LNCAP (cell line): ENCODE measurements at regions not wholly inside any gene's neighbourhood (a gene's known extent, or its start where the extent isn't known, plus 50 kb on each side); places are given as distances from the start of the nearest gene placed in this dataset.

ENCODE experiments used
- TF ChIP-seq, protein P1 (sequence below): fragments of 450-650 bp; IDR thresholded peaks from 2 replicates; pipeline ENCODE4 v1.5.1; 2017; ENCODE audit warnings: mild to moderate bottlenecking

DNA sequence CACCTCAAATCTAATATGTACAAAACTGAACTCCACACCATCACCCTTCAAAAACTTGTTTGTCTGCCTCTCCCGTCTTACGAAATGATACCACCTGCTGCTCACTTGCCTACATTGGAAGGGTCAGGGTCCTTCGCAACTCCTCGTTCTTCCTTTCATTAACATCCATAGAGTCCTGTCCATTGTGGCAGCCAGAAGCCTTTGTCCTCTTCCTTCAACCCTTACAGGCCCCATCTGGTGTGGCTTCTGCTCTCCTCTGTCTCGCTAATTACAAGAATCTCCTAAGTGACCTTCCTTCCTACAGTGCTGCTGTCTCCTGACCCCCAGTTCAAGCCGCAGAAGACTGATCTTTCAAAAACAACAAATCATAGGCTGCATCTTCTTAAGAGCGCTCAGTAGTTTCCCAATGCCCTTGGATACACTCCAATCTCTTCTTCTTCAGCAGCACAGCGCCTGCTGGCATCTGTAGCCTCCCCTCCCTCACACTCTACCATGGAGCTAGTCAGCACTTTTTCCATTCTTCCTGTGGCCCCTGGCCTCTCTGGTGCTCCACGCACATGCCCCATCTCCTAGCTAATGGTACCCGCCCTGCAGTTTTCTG lies 382.7 kb downstream of the LIG4 start:
- TF ChIP-seq, protein P1, sequence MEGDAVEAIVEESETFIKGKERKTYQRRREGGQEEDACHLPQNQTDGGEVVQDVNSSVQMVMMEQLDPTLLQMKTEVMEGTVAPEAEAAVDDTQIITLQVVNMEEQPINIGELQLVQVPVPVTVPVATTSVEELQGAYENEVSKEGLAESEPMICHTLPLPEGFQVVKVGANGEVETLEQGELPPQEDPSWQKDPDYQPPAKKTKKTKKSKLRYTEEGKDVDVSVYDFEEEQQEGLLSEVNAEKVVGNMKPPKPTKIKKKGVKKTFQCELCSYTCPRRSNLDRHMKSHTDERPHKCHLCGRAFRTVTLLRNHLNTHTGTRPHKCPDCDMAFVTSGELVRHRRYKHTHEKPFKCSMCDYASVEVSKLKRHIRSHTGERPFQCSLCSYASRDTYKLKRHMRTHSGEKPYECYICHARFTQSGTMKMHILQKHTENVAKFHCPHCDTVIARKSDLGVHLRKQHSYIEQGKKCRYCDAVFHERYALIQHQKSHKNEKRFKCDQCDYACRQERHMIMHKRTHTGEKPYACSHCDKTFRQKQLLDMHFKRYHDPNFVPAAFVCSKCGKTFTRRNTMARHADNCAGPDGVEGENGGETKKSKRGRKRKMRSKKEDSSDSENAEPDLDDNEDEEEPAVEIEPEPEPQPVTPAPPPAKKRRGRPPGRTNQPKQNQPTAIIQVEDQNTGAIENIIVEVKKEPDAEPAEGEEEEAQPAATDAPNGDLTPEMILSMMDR, result no peak

DNA sequence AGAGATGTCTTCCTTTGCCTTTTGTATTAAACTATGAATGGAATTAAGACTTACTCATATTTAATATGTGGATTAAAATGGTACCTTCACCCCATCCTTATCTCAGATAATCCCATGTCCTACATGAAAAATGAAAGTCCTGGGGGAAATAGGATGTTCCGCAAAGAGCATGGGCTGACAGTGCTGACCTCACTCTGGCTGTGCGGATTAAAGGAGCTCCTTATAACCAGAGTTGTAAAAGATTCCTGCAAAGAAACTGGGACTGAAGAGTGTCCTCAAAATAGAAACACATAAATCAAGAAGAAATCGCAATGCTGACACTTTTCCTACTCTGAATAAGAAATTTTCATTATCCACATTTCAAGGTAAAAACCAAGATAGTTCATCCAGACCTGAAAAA lies 384.5 kb downstream of the LIG4 start:
- TF ChIP-seq, protein P1, result no peak

DNA sequence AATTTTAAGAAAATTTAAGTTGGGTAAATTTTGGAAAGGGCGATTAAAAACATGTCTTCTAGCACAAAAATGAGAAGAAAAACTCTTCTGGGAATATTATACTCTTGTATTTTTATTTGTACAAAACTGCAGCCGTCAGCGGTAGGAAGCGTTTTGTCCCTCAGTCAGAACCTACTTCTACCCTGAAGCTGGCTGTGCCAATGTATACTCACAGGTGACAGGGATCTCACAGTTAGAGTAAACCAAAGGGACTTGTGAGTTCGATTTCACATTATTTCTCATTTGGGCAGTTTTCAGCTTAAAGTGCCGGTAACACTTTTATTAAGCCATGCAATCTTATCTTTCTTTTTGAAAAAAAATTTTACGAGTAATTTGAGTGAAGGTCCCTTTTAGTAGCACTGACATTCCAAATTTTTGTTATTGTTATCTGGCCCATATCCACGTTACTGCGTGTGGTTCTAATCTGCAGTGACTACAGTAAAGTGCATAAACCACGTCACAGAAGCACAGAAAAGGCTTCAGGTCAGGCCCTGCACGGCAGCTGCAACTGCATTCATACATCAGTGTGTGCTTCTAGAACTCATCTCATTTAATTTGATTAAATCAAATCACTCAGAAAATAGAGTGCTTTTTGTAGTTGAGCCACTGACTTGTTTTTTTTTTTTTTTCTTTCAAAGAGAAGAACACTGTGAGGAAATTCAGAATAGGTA lies 387.3 kb downstream of the LIG4 start:
- TF ChIP-seq, protein P1, result no peak

DNA sequence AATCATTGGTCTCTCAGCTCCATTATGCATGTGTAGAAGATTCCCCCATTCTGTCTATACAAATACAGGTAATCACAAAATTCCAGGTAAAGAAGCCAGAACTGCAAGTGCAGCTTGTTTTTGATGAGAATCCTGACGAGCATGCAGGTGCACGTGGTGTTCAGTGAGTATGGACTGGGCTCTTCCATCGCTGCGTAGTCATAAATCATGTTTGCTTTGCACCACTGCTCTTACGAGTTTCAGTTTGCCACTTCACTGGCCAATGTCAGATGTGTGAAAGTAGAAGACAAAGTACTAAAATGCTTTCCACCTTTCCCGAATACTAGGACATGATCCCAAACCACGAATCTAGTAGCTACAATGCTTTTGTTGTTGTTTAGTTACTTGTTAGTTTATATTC lies 390.7 kb downstream of the LIG4 start:
- TF ChIP-seq, protein P1, result no peak

DNA sequence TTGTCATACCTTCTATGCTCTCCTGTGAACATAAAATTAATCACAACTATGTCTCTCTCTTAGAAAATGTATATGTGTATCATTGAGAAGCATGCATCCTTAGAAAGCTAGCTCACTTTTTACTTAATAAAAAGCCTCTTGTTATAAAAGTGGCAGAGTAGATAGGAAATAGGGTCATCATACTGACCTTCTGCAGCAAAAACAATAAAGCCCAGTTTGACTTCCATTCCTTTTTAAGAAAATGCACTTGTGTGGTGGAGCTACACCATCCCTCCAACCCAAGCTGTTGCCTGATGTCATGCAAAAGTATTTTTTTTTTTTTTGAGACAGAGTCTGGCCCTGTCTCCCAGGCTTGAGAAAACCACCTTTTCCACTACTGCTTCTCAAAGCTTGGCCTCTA lies 393.3 kb downstream of the LIG4 start:
- TF ChIP-seq, protein P1, result no peak

DNA sequence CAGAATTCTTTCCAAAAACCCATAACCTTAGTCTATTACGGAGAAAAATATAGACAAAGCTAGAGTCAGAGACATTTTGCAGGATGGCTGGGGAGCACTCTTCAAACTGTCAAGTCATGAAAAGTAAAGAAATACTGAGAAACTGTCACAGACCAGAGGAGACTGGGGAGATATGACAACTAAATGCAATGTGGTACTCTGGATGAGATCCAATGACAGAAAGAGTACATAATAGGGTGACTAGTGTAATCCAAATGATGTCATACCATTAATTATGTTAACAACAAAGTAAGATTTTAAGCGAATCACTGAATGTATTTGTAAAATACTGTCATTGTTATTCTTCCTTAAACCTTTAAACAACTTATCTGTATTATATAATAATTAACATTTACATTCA lies 393.8 kb downstream of the LIG4 start:
- TF ChIP-seq, protein P1, result no peak

DNA sequence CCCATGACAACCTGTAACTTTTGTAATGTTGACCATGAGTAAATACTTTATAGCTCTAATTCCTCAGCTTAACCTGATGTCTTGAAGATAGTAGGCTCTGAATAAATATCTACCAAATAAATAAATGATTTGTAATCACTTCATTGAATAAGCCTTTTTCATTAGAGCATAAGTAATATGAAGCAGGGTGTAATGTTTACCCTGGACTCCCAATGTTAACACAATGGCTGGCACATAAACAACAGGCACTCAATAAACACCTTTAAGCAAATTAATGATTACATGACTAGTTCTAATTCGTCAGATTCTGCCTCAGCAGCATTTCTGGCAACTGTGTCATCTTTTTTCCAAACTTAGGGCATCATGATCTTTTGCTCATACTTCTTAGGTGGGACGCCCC lies 396.3 kb downstream of the LIG4 start:
- TF ChIP-seq, protein P1, result no peak
